ENCODE measurements at regions not wholly inside any gene's neighbourhood (a gene's known extent, or its start where the extent isn't known, plus 50 kb on each side); places are given as distances from the start of the nearest gene placed in this dataset.

- no peak for DNase-seq (ENCODE audit: low read depth in 2 of 2)
Observed at GRCh38 chr12:126507231-126507630, 1442.0 kb downstream of the AACS start.

- DNase-seq (ENCODE audit: low read depth in 2 of 2), result no peak
Observed at GRCh38 chr12:126509572-126509971, 1444.3 kb downstream of the AACS start.

DNA sequence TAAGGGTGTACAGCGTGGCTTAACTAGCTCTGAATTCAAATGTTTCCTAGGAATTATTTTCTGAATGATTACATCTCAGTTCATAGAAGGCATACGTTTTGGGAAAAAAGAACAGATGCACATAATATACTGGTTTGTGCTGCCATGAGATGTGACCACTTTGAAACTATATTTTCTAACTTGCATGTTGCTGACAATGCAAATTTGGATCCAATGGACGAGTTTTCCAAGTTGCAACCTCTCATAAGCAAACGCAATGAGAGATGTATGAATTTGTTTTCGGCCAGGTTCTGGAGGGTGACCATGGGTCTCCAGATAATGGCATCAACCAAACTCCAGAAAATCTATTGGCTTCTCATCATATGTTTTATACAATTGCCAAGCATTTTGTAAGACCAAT lies 1445.4 kb downstream of the AACS start:
- DNase-seq (ENCODE audit: low read depth in 2 of 2), result no peak

DNA sequence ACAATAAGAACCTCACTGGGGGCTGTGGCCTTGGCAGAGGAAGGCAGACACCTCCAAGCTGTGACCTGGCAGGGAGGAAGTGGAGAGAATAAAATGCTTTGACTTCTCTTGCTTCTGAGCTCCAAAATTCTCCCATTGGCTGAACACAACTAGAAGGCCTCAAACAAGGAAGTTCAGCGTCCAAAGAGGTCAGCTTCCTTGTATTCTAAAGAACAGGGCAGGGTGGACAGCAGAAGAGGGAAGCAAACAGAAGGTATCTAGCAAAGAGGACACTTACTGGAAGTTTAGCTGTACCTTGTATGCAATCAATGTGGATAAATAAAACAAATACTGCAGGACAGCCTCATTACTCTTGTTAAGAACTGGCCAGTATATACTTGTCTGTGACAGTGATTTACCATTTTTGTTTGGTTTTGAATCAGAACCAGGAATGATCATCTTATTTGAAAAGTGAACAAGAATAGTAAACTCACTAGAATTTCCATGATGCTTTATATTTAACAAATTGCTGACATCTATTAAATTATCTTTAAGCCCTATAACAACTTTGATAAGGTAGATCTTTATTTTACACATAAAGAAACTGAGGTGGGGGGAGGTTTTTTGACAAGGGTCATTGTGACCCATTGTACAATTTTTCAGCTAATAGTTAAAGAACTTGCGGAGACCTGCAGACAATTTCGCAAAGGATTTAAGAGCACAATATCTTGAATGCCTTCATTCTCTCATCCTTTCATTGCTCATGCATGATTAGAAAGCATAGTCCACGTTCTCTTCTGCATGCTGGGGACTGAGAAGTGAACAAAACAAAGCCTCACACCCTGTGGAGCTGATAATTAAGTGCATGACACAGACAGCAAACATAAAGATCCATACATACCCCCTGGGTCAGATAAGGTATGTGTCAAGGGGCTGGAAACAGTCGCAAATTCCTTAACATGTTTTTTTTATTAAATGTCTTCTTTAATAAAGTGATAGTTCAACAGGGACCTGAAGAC lies 1448.0 kb downstream of the AACS start:
- no peak for DNase-seq (ENCODE audit: low read depth in 2 of 2)

- no peak for DNase-seq (ENCODE audit: low read depth in 2 of 2)
Observed at GRCh38 chr12:126518596-126519200, 1453.5 kb downstream of the AACS start.

DNA sequence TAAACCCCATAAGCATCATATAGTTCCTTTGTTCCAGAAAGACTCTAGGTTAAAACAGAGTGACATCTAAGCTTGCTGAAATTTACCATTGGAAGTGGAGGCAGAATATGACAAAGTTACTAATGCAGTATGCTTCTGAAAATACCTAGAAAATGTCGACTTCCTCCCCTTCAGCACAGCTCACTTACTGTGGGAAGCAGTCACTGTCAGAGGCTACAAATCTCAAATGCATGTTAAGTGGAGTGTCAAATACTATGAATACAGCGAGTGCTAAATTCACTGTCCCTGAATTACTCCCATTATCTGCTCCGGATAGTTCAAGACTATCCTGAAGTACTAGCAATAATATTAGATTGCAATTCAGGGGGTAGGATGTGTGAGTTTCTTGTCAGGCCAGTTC lies 1454.6 kb downstream of the AACS start:
- DNase-seq (ENCODE audit: low read depth in 2 of 2), result no peak

- DNase-seq (ENCODE audit: low read depth in 2 of 2), result no peak
Observed at GRCh38 chr12:126523891-126524290, 1458.7 kb downstream of the AACS start.

- DNase-seq (ENCODE audit: low read depth in 2 of 2), result no peak
Observed at GRCh38 chr12:126534495-126534894, 1469.3 kb downstream of the AACS start.

DNA sequence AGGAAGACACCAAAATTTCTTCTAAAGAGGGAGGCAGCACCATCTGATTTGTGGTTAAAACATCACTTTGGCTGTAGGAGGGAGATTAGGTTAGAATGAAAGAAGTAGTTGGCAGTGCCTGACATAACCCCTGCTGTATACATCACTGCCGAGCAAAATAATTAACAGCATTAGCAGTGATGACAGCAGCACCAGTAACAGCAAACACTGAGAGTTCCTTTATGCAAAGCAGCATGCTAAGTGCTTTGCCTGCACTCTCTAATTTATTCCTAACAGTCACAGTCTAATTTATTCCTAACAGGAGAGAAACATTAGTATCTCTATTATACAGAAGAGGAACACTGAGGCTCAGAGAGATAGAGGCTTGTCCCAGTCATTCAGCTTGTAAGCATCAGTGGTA lies 1469.7 kb downstream of the AACS start:
- no peak for DNase-seq (ENCODE audit: low read depth in 2 of 2)

DNA sequence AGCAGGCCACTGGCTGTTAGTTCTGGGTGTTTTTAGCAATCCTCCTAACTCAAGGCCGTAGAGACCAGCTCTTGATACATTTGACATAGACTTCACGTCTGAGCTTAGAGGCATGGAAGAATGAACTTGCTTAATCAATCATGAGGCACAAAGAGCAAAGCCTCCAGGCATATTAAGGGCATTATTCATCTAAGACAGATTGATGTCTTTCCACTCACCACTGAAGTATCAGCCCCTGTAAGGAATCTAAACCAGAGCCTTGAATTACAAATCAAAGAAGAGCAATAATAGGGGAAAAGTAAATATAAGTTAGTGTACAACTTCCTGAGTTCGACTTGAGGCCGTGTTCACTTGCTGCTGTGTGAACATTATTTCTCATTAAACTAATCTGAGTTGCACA lies 1470.7 kb downstream of the AACS start:
- no peak for DNase-seq (ENCODE audit: low read depth in 2 of 2)

DNA sequence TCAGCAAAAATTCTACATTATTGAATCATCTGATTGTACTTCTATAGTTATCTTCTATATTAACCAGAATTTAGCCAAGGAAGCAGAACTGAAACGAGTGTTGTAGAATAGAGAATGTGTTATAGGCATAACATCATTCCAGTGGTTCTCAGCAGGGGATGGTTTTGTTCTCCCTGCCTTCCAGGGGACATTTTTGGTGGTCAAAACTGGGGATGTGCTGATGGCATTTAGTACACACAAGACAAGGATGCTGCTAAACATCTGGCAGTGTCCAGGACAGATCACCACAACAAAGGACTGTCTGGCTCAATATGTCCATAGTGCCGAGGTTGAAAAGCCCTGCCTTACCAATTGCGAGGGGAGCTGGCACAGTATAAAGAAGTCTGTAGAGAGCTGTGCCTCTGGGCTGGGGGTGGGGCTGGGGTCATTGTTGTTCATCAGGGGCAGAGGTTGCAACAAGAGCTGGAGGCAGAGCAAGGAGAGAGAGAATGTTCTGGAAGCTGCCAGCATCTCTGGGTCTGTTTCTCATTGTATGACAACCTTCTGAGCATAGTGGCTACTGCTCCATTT lies 1472.8 kb downstream of the AACS start:
- no peak for DNase-seq (ENCODE audit: low read depth in 2 of 2)

DNA sequence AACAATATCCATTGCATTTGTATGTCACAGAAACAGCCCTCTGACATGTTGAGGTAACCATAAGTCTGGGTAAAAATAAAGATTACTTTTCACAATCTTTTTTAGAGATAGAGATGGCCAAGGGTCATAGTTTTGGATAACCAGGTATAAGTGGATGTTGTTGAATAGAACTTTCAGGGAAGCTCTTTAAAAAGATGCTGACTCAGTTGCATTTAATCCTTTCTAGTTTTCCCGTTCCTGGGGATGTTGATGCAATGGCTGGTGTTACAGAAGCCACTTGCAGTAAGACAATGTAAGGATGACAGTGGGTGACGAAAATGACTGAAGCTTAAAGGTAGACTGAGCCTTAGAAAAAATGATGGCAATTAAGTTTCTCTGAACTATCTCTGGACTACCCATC lies 1473.7 kb downstream of the AACS start:
- no peak for DNase-seq (ENCODE audit: low read depth in 2 of 2)

DNA sequence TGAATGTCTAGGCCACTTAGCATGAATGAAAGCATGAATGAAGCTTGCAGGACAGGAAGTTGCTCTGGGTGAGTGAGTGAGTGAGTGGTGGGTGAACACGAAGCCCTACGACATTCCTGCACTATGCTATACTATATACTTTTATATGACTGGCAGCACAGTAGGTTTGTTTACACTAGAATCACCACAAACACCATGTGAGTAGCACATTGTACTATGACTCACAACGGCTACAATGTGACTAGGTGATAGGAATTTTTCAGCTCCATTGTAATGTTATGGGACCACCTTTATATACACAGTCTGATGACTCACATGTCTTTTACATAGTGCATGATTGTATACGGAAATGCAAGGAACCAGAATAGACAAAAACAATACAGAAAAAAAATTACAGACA lies 1480.2 kb downstream of the AACS start:
- DNase-seq (ENCODE audit: low read depth in 2 of 2), result no peak

- no peak for DNase-seq (ENCODE audit: low read depth in 2 of 2)
Observed at GRCh38 chr12:126547905-126548304, 1482.7 kb downstream of the AACS start.

DNA sequence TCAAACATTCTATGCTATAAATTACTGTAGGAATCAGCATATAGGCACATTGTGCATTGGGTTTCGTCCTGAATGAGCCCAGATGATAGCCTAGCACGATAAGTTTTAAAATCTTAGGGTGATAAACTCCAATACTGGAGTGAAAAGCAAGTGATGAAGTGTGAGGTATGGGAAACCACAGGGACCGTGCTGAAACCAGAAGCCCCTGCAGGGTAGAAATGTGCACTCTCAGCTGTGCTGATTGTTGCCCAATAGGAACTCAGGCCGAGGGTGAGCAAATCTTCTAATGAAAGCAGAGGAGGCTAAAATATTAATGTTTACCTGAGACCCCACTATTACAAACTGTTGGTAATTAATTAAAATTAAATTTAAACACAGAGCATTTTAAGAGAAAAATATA lies 1486.6 kb downstream of the AACS start:
- no peak for DNase-seq (ENCODE audit: low read depth in 2 of 2)

DNA sequence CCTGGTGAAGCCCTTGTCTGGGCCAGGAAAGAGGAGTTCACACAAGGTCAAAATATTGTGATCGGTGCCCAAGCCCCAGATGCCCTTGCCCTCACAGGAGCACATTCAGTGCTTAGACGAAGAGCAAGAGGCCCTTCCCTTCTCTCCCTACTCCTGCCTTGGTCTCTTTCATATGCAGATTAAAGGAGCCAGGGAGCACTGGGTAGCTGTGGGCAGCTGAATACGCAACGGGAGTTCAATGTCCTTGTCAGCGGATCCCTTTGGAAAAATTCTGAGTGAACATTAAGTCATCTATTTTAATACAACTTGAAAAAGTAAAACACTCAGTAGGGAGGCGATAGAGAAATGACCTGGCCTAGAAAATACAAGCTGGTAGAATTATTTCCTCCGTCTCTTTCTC lies 1489.4 kb downstream of the AACS start:
- DNase-seq (ENCODE audit: low read depth in 2 of 2), result no peak

GRCh38 chr12:126557659-126558058 lies 1492.4 kb downstream of the AACS start:
- no peak for DNase-seq (ENCODE audit: low read depth in 2 of 2)

DNA sequence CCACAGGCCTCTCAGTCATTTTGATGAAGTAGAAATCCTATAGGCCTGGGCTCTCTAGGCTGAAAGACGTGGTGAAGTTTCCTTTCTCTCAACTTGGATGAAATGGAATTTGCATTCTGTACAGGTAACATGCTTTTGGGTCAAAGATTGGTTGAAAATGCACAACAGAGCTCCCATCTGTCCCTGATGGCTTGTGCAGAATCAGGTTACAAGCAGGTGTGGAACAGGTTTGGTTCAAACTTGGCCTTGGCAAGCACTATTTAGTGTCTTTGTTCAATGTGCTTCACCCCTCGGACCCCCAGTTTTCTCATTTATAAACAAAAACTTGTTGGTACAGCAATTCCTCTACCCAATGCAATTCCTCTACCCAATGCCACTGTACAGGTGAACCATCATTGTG lies 1493.0 kb downstream of the AACS start:
- no peak for DNase-seq (ENCODE audit: low read depth in 2 of 2)

DNA sequence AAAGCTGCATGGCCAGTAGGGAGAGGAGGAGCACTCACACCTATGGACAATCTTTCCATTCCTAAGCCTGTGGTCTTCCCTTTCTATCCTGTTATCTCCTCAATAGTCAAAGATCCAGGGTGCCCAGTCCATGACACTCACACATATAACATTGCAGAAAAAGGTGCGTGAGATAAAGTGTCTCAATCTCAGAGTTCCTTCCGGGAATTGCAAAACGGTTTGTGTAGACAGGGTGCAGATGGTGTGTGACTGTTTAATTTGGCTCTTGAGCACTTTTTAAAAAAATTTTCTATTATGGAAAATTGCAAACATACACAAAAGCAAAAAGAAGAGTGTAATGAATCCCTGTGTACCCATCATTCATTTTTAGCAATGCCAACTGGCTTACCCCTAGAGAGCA lies 1493.6 kb downstream of the AACS start:
- DNase-seq (ENCODE audit: low read depth in 2 of 2), result no peak

DNA sequence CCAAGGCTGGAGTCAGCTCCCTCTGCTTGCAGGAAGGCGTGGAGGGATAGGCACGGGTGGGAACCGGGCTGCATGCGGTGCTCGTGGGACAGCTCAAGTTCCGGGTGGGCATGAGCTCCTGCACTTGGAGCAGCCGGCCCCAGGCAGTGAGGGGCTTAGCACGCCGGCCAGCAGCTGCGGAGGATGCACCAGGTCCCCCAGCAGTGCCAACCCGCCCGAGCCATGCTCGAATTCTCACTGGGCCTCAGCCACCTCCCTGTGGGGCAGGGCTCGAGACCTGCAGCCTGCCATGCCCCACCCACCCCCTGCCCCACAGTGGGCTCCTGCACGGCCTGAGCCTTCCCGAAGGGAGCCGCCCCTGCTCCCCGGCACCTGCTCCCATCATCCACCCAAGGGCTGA lies 1501.8 kb downstream of the AACS start:
- DNase-seq (ENCODE audit: low read depth in 2 of 2), result no peak

GRCh38 chr12:126569706-126570105 lies 1504.5 kb downstream of the AACS start:
- no peak for DNase-seq (ENCODE audit: low read depth in 2 of 2)

GRCh38 chr12:126570566-126570965 lies 1505.3 kb downstream of the AACS start:
- no peak for DNase-seq (ENCODE audit: low read depth in 2 of 2)

DNA sequence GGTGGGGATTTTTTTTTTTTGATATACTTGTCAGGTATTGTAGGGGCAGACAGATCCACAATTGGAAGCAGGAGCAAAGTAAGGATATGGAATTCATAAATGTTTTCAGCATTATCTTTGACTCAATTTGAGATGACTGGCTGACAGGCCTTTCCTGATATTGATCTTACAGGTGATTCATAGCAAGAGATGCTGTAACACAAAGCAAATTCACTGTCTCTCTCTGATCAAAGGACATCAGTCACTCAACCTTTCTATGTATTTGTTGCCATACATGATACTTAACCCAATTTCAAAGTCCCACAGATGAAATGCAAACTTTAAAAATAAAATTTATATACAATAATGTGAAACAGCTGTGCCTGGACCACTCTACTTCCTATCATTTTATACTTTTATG lies 1506.9 kb downstream of the AACS start:
- no peak for DNase-seq (ENCODE audit: low read depth in 2 of 2)
